ENCODE measurements at regions not wholly inside any gene's neighbourhood (a gene's known extent, or its start where the extent isn't known, plus 50 kb on each side); places are given as distances from the start of the nearest gene placed in this dataset.
"Not testable (repeated sequence)": the region's sequence is repeated elsewhere in the genome, so short reads cannot be mapped to it uniquely, and the experiment has no call there.

GRCh38 chr10:80720549-80720948, 182.8 kb downstream of the SH2D4B start:
- no peak overlapping the region for H3K4me3 Mint-ChIP-seq
- Histone ChIP-seq H3K9me3 (replicated peaks in 1 of 2; ENCODE audit: control insufficient read depth in 1 of 2, insufficient read depth in 1 of 2, low read length in 2 of 2) (no peaks in the 10 kb centered on the region), H3K4me2 (replicated peaks; ENCODE audit: extremely low read depth, low read length, poor library complexity, severe bottlenecking) (no peak overlapping the region), H2AFZ (ENCODE audit: insufficient read depth, low read depth, low read length, poor library complexity, severe bottlenecking) (no peak overlapping the region), H3K36me3 (replicated peaks in 1 of 2; ENCODE audit: control insufficient read depth in 1 of 2, insufficient read depth in 2 of 2, low read length in 2 of 2) (no peaks in the 10 kb centered on the region), H3K27ac (ENCODE audit: low read depth in 1 of 2, low read length in 2 of 2) (no peak overlapping the region), H4K20me1 (ENCODE audit: insufficient read depth, low read length) (no peaks in the 10 kb centered on the region), H3K9ac (ENCODE audit: insufficient read depth, low read length, poor library complexity, severe bottlenecking) (no peak overlapping the region), H3K4me1 (ENCODE audit: control insufficient read depth in 1 of 2, insufficient read depth in 2 of 2, low read length in 2 of 2) (no peaks in the 10 kb centered on the region), H3K4me3 (replicated peaks in 1 of 3; ENCODE audit: low read depth in 2 of 3, low read length in 3 of 3) (no peak overlapping the region), H3K79me2 (ENCODE audit: insufficient read depth, low read length) (no peaks in the 10 kb centered on the region), H3K27me3 (ENCODE audit: control insufficient read depth in 2 of 2, insufficient read depth in 2 of 2, low read length in 2 of 2) (no peaks in the 10 kb centered on the region)
- H3K36me3 Mint-ChIP-seq = no peaks in the 10 kb centered on the region
- peaks cover 0 to 4% (median 2%) of the 10 kb centered on the region in 3 donors for H3K27me3 Mint-ChIP-seq (ENCODE audit: low read depth in 3 of 3)
- no peak for DNase-seq
- H3K9me3 Mint-ChIP-seq = peaks cover 0 to 3% (median 0%) of the 10 kb centered on the region in 7 donors
- H3K27ac Mint-ChIP-seq = no peak overlapping the region
- no peaks in the 10 kb centered on the region for H3K4me1 Mint-ChIP-seq
- TF ChIP-seq CTCF (IDR thresholded peaks at IDR 0.05) = no peak
- WGBS (ENCODE audit: insufficient coverage) = no CpG with 5 or more reads among the region's 3 CpGs
- intact Hi-C loops (cut with micrococcal nuclease) = no loop called here

GRCh38 chr10:80728354-80728753, 190.7 kb downstream of the SH2D4B start:
- H3K4me1 Mint-ChIP-seq; H3K4me1 ChIP-seq (ENCODE audit: control insufficient read depth in 1 of 2, insufficient read depth in 2 of 2, low read length in 2 of 2); DNase-seq; H3K9me3 ChIP-seq (replicated peaks in 1 of 2; ENCODE audit: control insufficient read depth in 1 of 2, insufficient read depth in 1 of 2, low read length in 2 of 2); H3K4me3 ChIP-seq (replicated peaks in 1 of 3; ENCODE audit: low read depth in 2 of 3, low read length in 3 of 3); H3K27ac Mint-ChIP-seq; H3K36me3 ChIP-seq (replicated peaks in 1 of 2; ENCODE audit: control insufficient read depth in 1 of 2, insufficient read depth in 2 of 2, low read length in 2 of 2); H3K4me2 ChIP-seq (replicated peaks; ENCODE audit: extremely low read depth, low read length, poor library complexity, severe bottlenecking); H3K27me3 ChIP-seq (ENCODE audit: control insufficient read depth in 2 of 2, insufficient read depth in 2 of 2, low read length in 2 of 2); H3K27ac ChIP-seq (ENCODE audit: low read depth in 1 of 2, low read length in 2 of 2); intact Hi-C loops (cut with micrococcal nuclease); H3K79me2 ChIP-seq (ENCODE audit: insufficient read depth, low read length); H3K27me3 Mint-ChIP-seq (ENCODE audit: low read depth in 3 of 3); H3K4me3 Mint-ChIP-seq; H4K20me1 ChIP-seq (ENCODE audit: insufficient read depth, low read length); H3K36me3 Mint-ChIP-seq; H2AFZ ChIP-seq (ENCODE audit: insufficient read depth, low read depth, low read length, poor library complexity, severe bottlenecking); H3K9ac ChIP-seq (ENCODE audit: insufficient read depth, low read length, poor library complexity, severe bottlenecking): not testable (repeated sequence)
- WGBS (ENCODE audit: insufficient coverage) = 98% methylated on average over 8 of the region's 15 CpGs
- H3K9me3 Mint-ChIP-seq = peaks cover 0 to 12% (median 2%) of the 10 kb centered on the region in 7 donors
